HEK293T (cell line): ENCODE measurements at regions not wholly inside any gene's neighbourhood (a gene's known extent, or its start where the extent isn't known, plus 50 kb on each side); places are given as distances from the start of the nearest gene placed in this dataset.

Experiments used
- CTCF ChIA-PET: fragments of 350-600 bp; formaldehyde crosslinking; extraction: SDS; loops from one replicate; lab custom pipeline; 2021; ENCODE audit warnings: antibody characterized with exemption, inconsistent platforms; lab: Yijun Ruan, JAX
- POLR2A ChIA-PET: fragments of 350-600 bp; formaldehyde crosslinking; extraction: SDS; loops from one replicate; lab custom pipeline; 2020; ENCODE audit warnings: antibody characterized with exemption, inconsistent platforms; lab: Yijun Ruan, JAX
- DNase-seq: peaks from one replicate; pipeline ENCODE4 v3.0.0; 2012; ENCODE audit warnings: mixed read lengths; ENCODE audit errors: extremely low spot score
- ARNT ChIP-seq: fragments of 450-650 bp; IDR thresholded peaks from 2 replicates; pipeline ENCODE4 v1.6.1; 2017; ENCODE audit warnings: mild to moderate bottlenecking
- BHLHE40 ChIP-seq: fragments of 450-650 bp; IDR thresholded peaks from 2 replicates; pipeline ENCODE4 v1.6.1; 2016; ENCODE audit warnings: mild to moderate bottlenecking, moderate library complexity, borderline replicate concordance
- CTBP1 ChIP-seq: fragments of 450-650 bp; IDR thresholded peaks from 2 replicates; pipeline ENCODE4 v1.6.1; 2016; ENCODE audit warnings: borderline replicate concordance
- ELF4 ChIP-seq: fragments of 450-650 bp; IDR thresholded peaks from 2 replicates; pipeline ENCODE4 v1.6.1; 2017; ENCODE audit warnings: antibody characterized with exemption
- FOXA1 ChIP-seq: fragments of 450-650 bp; IDR thresholded peaks from 2 replicates; pipeline ENCODE4 v1.6.1; 2016; ENCODE audit warnings: mild to moderate bottlenecking
- FOXK2 ChIP-seq: fragments of 450-650 bp; IDR thresholded peaks from 2 replicates; pipeline ENCODE4 v1.6.1; 2016; ENCODE audit warnings: mild to moderate bottlenecking
- FOXM1 ChIP-seq: fragments of 450-650 bp; IDR thresholded peaks from 2 replicates; pipeline ENCODE4 v1.6.1; 2017; ENCODE audit warnings: mild to moderate bottlenecking, borderline replicate concordance
- HDGF ChIP-seq: fragments of 450-650 bp; IDR thresholded peaks from 2 replicates; pipeline ENCODE4 v1.6.1; 2017; ENCODE audit warnings: antibody characterized with exemption, borderline replicate concordance
- L3MBTL2 ChIP-seq: fragments of 450-650 bp; conservative IDR thresholded peaks from 2 replicates; pipeline ENCODE4 v1.6.1; 2016; ENCODE audit warnings: mild to moderate bottlenecking
- LEF1 ChIP-seq: fragments of 450-650 bp; IDR thresholded peaks from 2 replicates; pipeline ENCODE4 v1.6.1; 2017; ENCODE audit warnings: mild to moderate bottlenecking, borderline replicate concordance
- NFRKB ChIP-seq: fragments of 450-650 bp; IDR thresholded peaks from 2 replicates; pipeline ENCODE4 v1.6.1; 2016; ENCODE audit warnings: mild to moderate bottlenecking, moderate library complexity
- PKNOX1 ChIP-seq: fragments of 450-650 bp; IDR thresholded peaks from 2 replicates; pipeline ENCODE4 v1.6.1; 2016
- SP1 ChIP-seq: fragments of 450-650 bp; IDR thresholded peaks from 2 replicates; pipeline ENCODE4 v1.6.1; 2017
- SUZ12 ChIP-seq: fragments of 450-650 bp; IDR thresholded peaks from 2 replicates; pipeline ENCODE4 v1.6.1; 2016; ENCODE audit warnings: mild to moderate bottlenecking
- TARDBP ChIP-seq: fragments of 450-650 bp; IDR thresholded peaks from 2 replicates; pipeline ENCODE4 v1.6.1; 2016
- ZNF384 ChIP-seq: fragments of 450-650 bp; IDR thresholded peaks from 2 replicates; pipeline ENCODE4 v1.6.1; 2016

DNA sequence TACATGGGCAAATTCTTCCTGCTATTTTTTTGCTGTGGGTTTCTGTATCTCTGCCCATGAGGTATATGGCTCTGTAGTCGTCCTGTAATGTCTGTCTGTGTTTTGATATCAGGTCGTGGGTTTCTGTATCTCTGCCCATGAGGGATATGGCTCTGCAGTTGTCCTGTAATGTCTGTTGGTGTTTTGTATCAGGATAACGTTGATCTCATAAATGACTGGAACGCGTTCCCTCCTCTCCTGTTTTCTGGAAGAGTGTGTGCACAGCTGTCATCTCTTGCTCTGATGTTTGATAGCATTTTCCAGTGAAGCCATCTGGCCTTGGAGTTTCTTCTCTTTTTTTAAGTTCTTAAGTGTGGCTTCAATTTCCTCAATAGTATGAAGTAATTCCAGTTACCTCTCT, 57.2 kb downstream of the SOX1 start:
- TF ChIP-seq BHLHE40 = no peak
- TF ChIP-seq SP1 = no peak
- TF ChIP-seq FOXK2 = no peak
- no peak for TF ChIP-seq L3MBTL2
- ChIA-PET CTCF (no interaction called here), POLR2A (no interaction called here)
- DNase-seq = no peak

- no peak for TF ChIP-seq SUZ12
- TF ChIP-seq BHLHE40 = no peak
- TF ChIP-seq FOXK2 = no peak
- TF ChIP-seq HDGF = no peak
- no peak for TF ChIP-seq LEF1
- TF ChIP-seq ZNF384 = no peak
- no peak for TF ChIP-seq ARNT
- TF ChIP-seq SP1 = no peak
- TF ChIP-seq TARDBP = no peak
- no peak for TF ChIP-seq CTBP1
- TF ChIP-seq ELF4 = no peak
- TF ChIP-seq FOXA1 = no peak
- TF ChIP-seq NFRKB = no peak
- no peak for TF ChIP-seq PKNOX1
- TF ChIP-seq L3MBTL2 = no peak
- TF ChIP-seq FOXM1 = no peak
- POLR2A ChIA-PET = no interaction called here
- CTCF ChIA-PET = no interaction called here
- no peak for DNase-seq
Measured at GRCh38 chr13:112127564-112128330, 60.8 kb downstream of the SOX1 start.

DNA sequence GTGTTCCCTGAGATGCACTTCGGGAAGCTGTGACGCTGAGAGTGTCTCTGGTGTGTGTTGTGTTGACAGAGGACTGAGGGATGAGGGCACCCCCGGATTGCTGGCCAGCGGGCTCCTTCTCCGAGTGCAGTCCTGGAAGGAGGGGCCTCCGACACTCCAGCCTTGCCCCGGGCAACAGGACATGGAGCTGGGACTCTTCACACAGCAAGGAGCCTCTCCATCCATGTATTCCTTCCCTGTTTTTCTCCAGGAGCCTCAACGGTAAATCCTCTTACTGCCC, 61.3 kb downstream of the SOX1 start:
- ChIA-PET POLR2A (no interaction called here), CTCF (no interaction called here)
- TF ChIP-seq ARNT (no peak), HDGF (no peak), SUZ12 (no peak), L3MBTL2 (no peak), ZNF384 (no peak)
- no peak for DNase-seq

DNA sequence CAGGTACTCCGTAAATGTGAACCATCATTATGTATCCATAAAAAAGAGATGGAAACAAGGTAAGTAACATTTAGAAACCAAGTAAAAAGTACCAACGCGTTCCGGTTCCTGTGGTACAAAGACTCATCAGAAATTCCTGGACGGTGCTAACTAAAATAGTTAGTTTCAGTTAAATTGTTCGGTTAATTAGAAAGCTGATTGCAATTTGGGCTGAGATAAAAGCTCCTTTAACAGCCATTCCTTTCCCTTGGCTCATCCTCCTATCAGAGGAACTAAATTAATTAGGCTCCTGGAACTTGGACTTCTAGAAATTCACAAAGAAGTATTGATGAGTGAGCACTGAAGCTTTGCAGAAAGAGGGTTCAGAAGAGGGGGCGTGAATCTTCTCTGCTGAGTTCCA, 63.5 kb downstream of the SOX1 start:
- ChIA-PET POLR2A (no interaction called here), CTCF (no interaction called here)
- DNase-seq = no peak
- TF ChIP-seq CTBP1 = no peak
- TF ChIP-seq HDGF = no peak
- no peak for TF ChIP-seq FOXK2
- TF ChIP-seq TARDBP = no peak
- no peak for TF ChIP-seq SUZ12
- no peak for TF ChIP-seq ZNF384
- TF ChIP-seq ELF4 = no peak
- TF ChIP-seq SP1 = no peak
- TF ChIP-seq L3MBTL2 = no peak
- no peak for TF ChIP-seq FOXA1
- TF ChIP-seq PKNOX1 = no peak
- TF ChIP-seq NFRKB = no peak
- TF ChIP-seq BHLHE40 = no peak
- no peak for TF ChIP-seq FOXM1
- TF ChIP-seq ARNT = no peak

DNA sequence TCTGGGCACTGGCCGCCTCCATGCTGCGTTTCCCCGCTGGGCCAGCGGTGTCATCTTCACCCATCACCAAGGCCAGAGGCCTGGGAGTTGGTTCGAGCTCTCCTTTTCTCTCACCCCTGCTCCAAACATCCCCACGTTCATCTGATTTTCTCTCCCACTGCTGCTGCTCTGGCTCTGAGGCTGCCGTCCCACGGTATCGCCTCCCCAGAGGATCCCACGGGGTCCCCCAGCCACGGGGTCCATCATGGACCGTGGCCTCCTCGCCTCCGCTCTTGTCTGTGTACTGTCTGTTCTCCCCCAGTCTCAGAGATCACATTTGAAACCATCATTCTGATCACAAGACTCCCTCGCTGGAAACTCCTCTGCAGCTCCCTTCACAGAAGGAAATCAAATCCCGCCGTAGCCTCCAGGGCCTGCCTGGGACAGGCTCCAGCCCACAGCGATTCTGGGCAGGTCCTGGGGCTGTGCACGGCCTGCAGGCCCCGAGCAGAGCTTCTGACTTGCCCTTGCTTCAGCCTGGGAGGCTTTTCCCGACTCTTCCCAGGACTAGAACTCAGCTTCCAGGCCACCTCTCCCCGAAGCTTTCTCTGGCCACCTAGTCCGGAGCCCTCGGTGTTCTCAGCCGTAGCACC, 64.2 kb downstream of the SOX1 start:
- POLR2A ChIA-PET = no interaction called here
- no peak for DNase-seq
- no peak for TF ChIP-seq CTBP1
- TF ChIP-seq LEF1 = no peak
- no peak for TF ChIP-seq L3MBTL2
- no peak for TF ChIP-seq SP1
- TF ChIP-seq HDGF = no peak
- no peak for TF ChIP-seq SUZ12
- no peak for TF ChIP-seq PKNOX1
- no peak for TF ChIP-seq FOXK2
- CTCF ChIA-PET = no interaction called here

DNA sequence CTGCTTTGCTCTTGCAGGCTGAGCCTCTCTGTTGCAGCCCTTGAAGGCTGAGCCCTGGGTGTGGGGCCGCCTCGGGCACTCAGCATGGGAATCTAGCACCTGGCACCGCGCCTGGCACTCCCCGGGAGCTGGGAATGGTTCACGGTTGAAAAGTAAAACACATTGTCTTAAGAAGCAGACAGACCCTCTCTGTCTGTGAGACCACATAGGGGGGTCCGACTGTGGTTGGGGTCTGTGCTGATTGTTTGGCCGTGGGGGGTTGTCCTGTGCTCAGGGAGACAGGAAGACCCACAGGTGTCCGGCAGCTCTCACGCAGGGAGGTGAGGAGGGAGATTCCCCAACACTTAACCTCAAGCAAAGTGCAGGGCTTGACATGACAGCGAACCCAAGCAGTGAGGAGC, 64.8 kb downstream of the SOX1 start:
- CTCF ChIA-PET = no interaction called here
- TF ChIP-seq BHLHE40 (no peak), LEF1 (no peak), SP1 (no peak), HDGF (no peak), NFRKB (no peak), FOXK2 (no peak), FOXM1 (no peak), TARDBP (no peak), L3MBTL2 (no peak)
- no peak for DNase-seq
- POLR2A ChIA-PET = no interaction called here

- DNase-seq = no peak
- TF ChIP-seq BHLHE40 = no peak
- no peak for TF ChIP-seq LEF1
- CTCF ChIA-PET = no interaction called here
- POLR2A ChIA-PET = no interaction called here
Measured at GRCh38 chr13:112132142-112132541, 65.2 kb downstream of the SOX1 start.
